ENCODE measurements at regions not wholly inside any gene's neighbourhood (a gene's known extent, or its start where the extent isn't known, plus 50 kb on each side); places are given as distances from the start of the nearest gene placed in this dataset.

DNA sequence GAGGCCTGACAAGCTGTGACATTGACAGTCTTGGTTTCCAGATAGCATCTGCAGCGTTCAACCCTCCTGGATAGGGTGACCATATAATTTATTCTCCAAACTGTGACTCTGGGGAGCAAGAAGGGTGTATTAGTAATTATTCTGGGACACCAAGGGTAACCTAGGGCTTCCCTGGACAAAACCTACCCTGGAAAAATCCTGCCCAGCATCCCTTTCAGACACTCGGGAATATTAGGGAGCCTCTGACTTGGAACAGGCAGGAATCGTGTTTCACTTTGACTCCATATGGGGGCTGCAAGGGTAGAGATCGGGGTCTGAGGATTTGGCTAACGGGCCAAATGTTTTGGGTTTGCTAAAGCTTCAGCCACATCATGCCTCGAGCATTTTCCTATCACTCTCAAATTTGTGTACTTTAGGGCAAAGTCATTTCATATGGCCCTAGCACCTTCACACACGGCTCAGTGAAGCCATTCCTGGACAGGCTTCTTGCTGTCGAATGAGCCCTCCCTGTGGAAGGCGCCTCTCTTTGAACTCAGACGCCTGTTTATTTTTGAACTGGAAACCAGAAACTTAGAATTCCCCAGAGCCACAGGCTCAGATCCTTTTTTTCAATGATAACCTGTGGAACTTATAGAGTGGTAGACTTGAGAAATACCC is 129.9 kb downstream of the DDX1 start:
- Histone ChIP-seq H3K36me3 (ENCODE audit: control insufficient read depth in 2 of 2, insufficient read depth in 1 of 2, low read length in 2 of 2) (no peaks in the 10 kb centered on the region), H3K4me1 (ENCODE audit: control insufficient read depth, insufficient read depth, low read length) (no peaks in the 10 kb centered on the region), H3K27ac (ENCODE audit: extremely low read depth, low read depth, low read length) (no peak overlapping the region), H3K9me3 (ENCODE audit: control insufficient read depth, insufficient read depth, low read depth, low read length) (no peaks in the 10 kb centered on the region), H3K4me3 (ENCODE audit: low read depth, low read length) (no peak overlapping the region)
- TF ChIP-seq ZNF16 (tag by site-specific recombination; IDR thresholded peaks at IDR 0.05; ENCODE audit: low read depth): no peak
- TF ChIP-seq ZNF366 (tag by site-specific recombination; conservative IDR thresholded peaks at IDR 0.05): no peak
- TF ChIP-seq, protein P1, sequence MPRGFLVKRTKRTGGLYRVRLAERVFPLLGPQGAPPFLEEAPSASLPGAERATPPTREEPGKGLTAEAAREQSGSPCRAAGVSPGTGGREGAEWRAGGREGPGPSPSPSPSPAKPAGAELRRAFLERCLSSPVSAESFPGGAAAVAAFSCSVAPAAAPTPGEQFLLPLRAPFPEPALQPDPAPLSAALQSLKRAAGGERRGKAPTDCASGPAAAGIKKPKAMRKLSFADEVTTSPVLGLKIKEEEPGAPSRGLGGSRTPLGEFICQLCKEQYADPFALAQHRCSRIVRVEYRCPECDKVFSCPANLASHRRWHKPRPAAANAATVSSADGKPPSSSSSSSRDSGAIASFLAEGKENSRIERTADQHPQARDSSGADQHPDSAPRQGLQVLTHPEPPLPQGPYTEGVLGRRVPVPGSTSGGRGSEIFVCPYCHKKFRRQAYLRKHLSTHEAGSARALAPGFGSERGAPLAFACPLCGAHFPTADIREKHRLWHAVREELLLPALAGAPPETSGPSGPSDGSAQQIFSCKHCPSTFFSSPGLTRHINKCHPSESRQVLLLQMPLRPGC (tag by site-specific recombination; IDR thresholded peaks at IDR 0.05): no peak
- TF ChIP-seq ZNF701 (tag by site-specific recombination; IDR thresholded peaks at IDR 0.05): no peak
- no peak for TF ChIP-seq ZNF791 (tag by site-specific recombination; IDR thresholded peaks at IDR 0.05)
- no peak for TF ChIP-seq ZNF423 (tag by site-specific recombination; IDR thresholded peaks at IDR 0.05)
- TF ChIP-seq SALL2 (tag by site-specific recombination; IDR thresholded peaks at IDR 0.05; ENCODE audit: borderline replicate concordance): no peak
- no peak for TF ChIP-seq ZNF146 (tag by site-specific recombination; IDR thresholded peaks at IDR 0.05)
- TF ChIP-seq YY2 (tag by site-specific recombination; IDR thresholded peaks at IDR 0.05): no peak
- ChIA-PET CTCF (interaction anchor here (0.6 kb wide), 1 partner anchor 29 kb away, joined by 3 read pairs; no protein-coding TSS in a partner anchor), POLR2A (no interaction called here)

DNA sequence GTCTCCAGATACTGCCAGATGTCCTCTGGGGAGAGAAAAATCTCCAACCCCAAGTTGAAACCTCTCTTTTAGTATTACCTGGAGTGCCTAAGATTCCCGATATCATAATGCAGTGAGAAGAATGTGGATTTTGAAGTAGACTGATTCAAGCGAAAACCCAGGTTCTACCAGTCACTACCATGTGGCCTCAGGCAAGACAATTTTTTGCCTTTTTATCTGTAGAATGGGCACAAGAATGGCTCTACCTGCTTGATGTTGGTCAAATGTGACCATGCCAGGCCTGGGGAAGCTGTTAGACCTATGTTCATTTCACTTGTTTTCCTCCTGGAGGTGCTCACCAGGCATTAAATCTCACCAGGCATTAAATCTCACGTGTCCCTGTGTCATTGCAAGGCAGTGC is 131.3 kb downstream of the DDX1 start:
- no peak overlapping the region for H3K4me3 ChIP-seq (ENCODE audit: low read depth, low read length)
- H3K36me3 ChIP-seq (ENCODE audit: control insufficient read depth in 2 of 2, insufficient read depth in 1 of 2, low read length in 2 of 2): no peaks in the 10 kb centered on the region
- H3K27ac ChIP-seq (ENCODE audit: extremely low read depth, low read depth, low read length): no peak overlapping the region
- ChIA-PET POLR2A (no interaction called here), CTCF (no interaction called here)
- no peak for TF ChIP-seq SP7 (tag by site-specific recombination; IDR thresholded peaks at IDR 0.05)
- TF ChIP-seq ZIC2 (tag by site-specific recombination; IDR thresholded peaks at IDR 0.05): no peak
- no peak for TF ChIP-seq ZNF561 (tag by site-specific recombination; IDR thresholded peaks at IDR 0.05; ENCODE audit: borderline replicate concordance)
- TF ChIP-seq ZNF140 (tag by site-specific recombination; IDR thresholded peaks at IDR 0.05): no peak
- no peak for TF ChIP-seq ZNF302 (tag by site-specific recombination; IDR thresholded peaks at IDR 0.05; ENCODE audit: low read depth)
- no peak for TF ChIP-seq ZNF843 (tag by site-specific recombination; IDR thresholded peaks at IDR 0.05)
- no peak for TF ChIP-seq PRDM10 (tag by site-specific recombination; IDR thresholded peaks at IDR 0.05)
- no peak for TF ChIP-seq ZNF266 (tag by site-specific recombination; IDR thresholded peaks at IDR 0.05; ENCODE audit: low read depth)
- no peak for TF ChIP-seq ZSCAN4 (tag by site-specific recombination; IDR thresholded peaks at IDR 0.05)
- no peak for TF ChIP-seq ZFP3 (tag by site-specific recombination; IDR thresholded peaks at IDR 0.05; ENCODE audit: low read depth)
- TF ChIP-seq EGR2 (tag by site-specific recombination; IDR thresholded peaks at IDR 0.05; ENCODE audit: low read depth): no peak
- no peak for TF ChIP-seq ZNF747 (tag by site-specific recombination; IDR thresholded peaks at IDR 0.05)
- TF ChIP-seq ZNF571 (tag by site-specific recombination; IDR thresholded peaks at IDR 0.05): no peak
- no peaks in the 10 kb centered on the region for H3K9me3 ChIP-seq (ENCODE audit: control insufficient read depth, insufficient read depth, low read depth, low read length)
- H3K4me1 ChIP-seq (ENCODE audit: control insufficient read depth, insufficient read depth, low read length): no peaks in the 10 kb centered on the region
